WTC11 (cell line): ENCODE measurements at regions not wholly inside any gene's neighbourhood (a gene's known extent, or its start where the extent isn't known, plus 50 kb on each side); places are given as distances from the start of the nearest gene placed in this dataset.

Experiments used
- ATAC-seq: fragments of 200-7000 bp; cut with Tn5 transposase; 2 replicates; pipeline ENCODE4 v1.10.0; 2021; ENCODE audit warnings: mild to moderate bottlenecking, moderate library complexity
- CTCF ChIA-PET: fragments of 300-600 bp; sonication (Branson Sonifier 250); formaldehyde crosslinking; loops from one replicate; lab custom pipeline; 2021; ENCODE audit warnings: antibody characterized with exemption; lab: Charles Lee
- POLR2A ChIA-PET: fragments of 350-600 bp; sonication (Branson Sonifier 250); formaldehyde crosslinking; loops from one replicate; lab custom pipeline; 2021; ENCODE audit warnings: antibody characterized with exemption; lab: Charles Lee
- DNase-seq: peaks from one replicate; pipeline ENCODE4 v3.0.0; 2021; ENCODE audit warnings: low spot score
- H3K27ac Mint-ChIP-seq: 2 replicates; pipeline ENCODE4 v1.8.0; 2021; ENCODE audit warnings: mixed read lengths
- H3K27me3 Mint-ChIP-seq: 2 replicates; pipeline ENCODE4 v1.8.0; 2021; ENCODE audit warnings: low read depth, mild to moderate bottlenecking, moderate library complexity, mixed read lengths
- H3K36me3 Mint-ChIP-seq: 2 replicates; pipeline ENCODE4 v1.8.0; 2021; ENCODE audit warnings: mixed read lengths
- H3K4me1 Mint-ChIP-seq: 2 replicates; pipeline ENCODE4 v1.8.0; 2022; ENCODE audit warnings: mixed read lengths
- H3K4me3 Mint-ChIP-seq: 2 replicates; pipeline ENCODE4 v1.8.0; 2021; ENCODE audit warnings: mild to moderate bottlenecking, moderate library complexity, mixed read lengths
- H3K9me3 Mint-ChIP-seq: 2 replicates; pipeline ENCODE4 v1.8.0; 2021; ENCODE audit warnings: mixed read lengths
- EMX1 ChIP-seq: fragments of 250-450 bp; sonication (Bioruptor Pico); IDR thresholded peaks from 2 replicates; pipeline ENCODE4 v1.8.0; 2021; ENCODE audit warnings: mild to moderate bottlenecking
- FOXJ3 ChIP-seq: sonication (generic); formaldehyde crosslinking; IDR thresholded peaks from 2 replicates; pipeline ENCODE4 v1.9.0; 2021; ENCODE audit warnings: missing genetic modification reagents, mild to moderate bottlenecking, borderline replicate concordance
- GABPB1 ChIP-seq: sonication (generic); formaldehyde crosslinking; IDR thresholded peaks from 2 replicates; pipeline ENCODE4 v1.8.1; 2023; ENCODE audit warnings: mild to moderate bottlenecking, missing genetic modification reagents
- GTF2I ChIP-seq: fragments of 250-450 bp; sonication (Bioruptor Pico); conservative IDR thresholded peaks from 2 replicates; pipeline ENCODE4 v1.4.0; 2021; ENCODE audit warnings: mild to moderate bottlenecking
- MXD4 ChIP-seq: fragments of 250-450 bp; sonication (Bioruptor Pico); IDR thresholded peaks from 2 replicates; pipeline ENCODE4 v1.8.0; 2021; ENCODE audit warnings: mild to moderate bottlenecking, moderate library complexity, borderline replicate concordance
- MYBL2 ChIP-seq: sonication (generic); formaldehyde crosslinking; IDR thresholded peaks from 2 replicates; pipeline ENCODE4 v1.8.1; 2023; ENCODE audit warnings: mild to moderate bottlenecking, moderate library complexity, missing genetic modification reagents
- NFYB ChIP-seq: sonication (generic); formaldehyde crosslinking; conservative IDR thresholded peaks from 2 replicates; pipeline ENCODE4 v1.8.0; 2022; ENCODE audit warnings: low read depth, missing genetic modification reagents
- NR2C2 ChIP-seq: sonication (generic); formaldehyde crosslinking; IDR thresholded peaks from 2 replicates; pipeline ENCODE4 v1.8.0; 2022; ENCODE audit warnings: mild to moderate bottlenecking, missing genetic modification reagents
- TP53 ChIP-seq: sonication (generic); formaldehyde crosslinking; IDR thresholded peaks from 2 replicates; pipeline ENCODE4 v1.8.1; 2023; ENCODE audit warnings: mild to moderate bottlenecking, missing genetic modification reagents
- ZNF232 ChIP-seq: sonication (generic); formaldehyde crosslinking; IDR thresholded peaks from 2 replicates; pipeline ENCODE4 v1.8.0; 2022; ENCODE audit warnings: mild to moderate bottlenecking, missing genetic modification reagents
- TF ChIP-seq, protein P1 (sequence below): sonication (generic); formaldehyde crosslinking; IDR thresholded peaks from 2 replicates; pipeline ENCODE4 v1.8.0; 2023; ENCODE audit warnings: mild to moderate bottlenecking, missing genetic modification reagents
- TF ChIP-seq, protein P2 (sequence below): sonication (generic); formaldehyde crosslinking; IDR thresholded peaks from 2 replicates; pipeline ENCODE4 v1.8.0; 2022; ENCODE audit warnings: mild to moderate bottlenecking, missing genetic modification reagents
- TF ChIP-seq, protein P3 (sequence below): sonication (generic); formaldehyde crosslinking; IDR thresholded peaks from 2 replicates; pipeline ENCODE4 v1.8.1; 2023; ENCODE audit warnings: mild to moderate bottlenecking, missing genetic modification reagents, moderate library complexity
- TF ChIP-seq, protein P4 (sequence below): sonication (generic); formaldehyde crosslinking; IDR thresholded peaks from 2 replicates; pipeline ENCODE4 v1.8.1; 2022; ENCODE audit warnings: mild to moderate bottlenecking, missing genetic modification reagents, moderate library complexity, borderline replicate concordance
- TF ChIP-seq, protein P5 (sequence below): sonication (generic); formaldehyde crosslinking; IDR thresholded peaks from 2 replicates; pipeline ENCODE4 v1.8.1; 2023; ENCODE audit warnings: mild to moderate bottlenecking, moderate library complexity, missing genetic modification reagents
- TF ChIP-seq, protein P6 (sequence below): sonication (generic); formaldehyde crosslinking; IDR thresholded peaks from 2 replicates; pipeline ENCODE4 v1.8.0; 2022; ENCODE audit warnings: mild to moderate bottlenecking, missing genetic modification reagents

DNA sequence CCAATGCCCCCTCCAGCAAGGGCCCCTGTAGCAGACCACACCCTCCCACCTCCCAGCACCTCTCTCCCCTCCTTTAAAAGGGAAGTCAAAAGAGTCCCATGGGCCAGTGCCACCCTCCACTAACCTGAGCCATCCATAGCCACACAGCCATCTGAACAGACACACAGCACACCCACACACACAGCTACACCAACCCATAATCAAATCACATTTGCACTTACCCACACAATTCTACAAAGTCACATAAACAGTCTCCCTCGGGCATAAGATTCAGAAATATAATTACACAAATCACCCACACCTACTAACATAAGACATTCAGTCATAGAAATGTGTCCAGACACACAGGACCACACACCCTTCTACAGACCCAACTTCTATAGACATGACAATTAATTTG is 96.3 kb downstream of the HIF1AN start (continued):
- TF ChIP-seq, protein P1, sequence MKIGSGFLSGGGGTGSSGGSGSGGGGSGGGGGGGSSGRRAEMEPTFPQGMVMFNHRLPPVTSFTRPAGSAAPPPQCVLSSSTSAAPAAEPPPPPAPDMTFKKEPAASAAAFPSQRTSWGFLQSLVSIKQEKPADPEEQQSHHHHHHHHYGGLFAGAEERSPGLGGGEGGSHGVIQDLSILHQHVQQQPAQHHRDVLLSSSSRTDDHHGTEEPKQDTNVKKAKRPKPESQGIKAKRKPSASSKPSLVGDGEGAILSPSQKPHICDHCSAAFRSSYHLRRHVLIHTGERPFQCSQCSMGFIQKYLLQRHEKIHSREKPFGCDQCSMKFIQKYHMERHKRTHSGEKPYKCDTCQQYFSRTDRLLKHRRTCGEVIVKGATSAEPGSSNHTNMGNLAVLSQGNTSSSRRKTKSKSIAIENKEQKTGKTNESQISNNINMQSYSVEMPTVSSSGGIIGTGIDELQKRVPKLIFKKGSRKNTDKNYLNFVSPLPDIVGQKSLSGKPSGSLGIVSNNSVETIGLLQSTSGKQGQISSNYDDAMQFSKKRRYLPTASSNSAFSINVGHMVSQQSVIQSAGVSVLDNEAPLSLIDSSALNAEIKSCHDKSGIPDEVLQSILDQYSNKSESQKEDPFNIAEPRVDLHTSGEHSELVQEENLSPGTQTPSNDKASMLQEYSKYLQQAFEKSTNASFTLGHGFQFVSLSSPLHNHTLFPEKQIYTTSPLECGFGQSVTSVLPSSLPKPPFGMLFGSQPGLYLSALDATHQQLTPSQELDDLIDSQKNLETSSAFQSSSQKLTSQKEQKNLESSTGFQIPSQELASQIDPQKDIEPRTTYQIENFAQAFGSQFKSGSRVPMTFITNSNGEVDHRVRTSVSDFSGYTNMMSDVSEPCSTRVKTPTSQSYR (CRISPR knock-in tag) = no peak
- no peak for TF ChIP-seq NR2C2 (CRISPR knock-in tag)
- no peak for TF ChIP-seq ZNF232 (CRISPR knock-in tag)
- TF ChIP-seq MXD4 = no peak
- TF ChIP-seq, protein P2, sequence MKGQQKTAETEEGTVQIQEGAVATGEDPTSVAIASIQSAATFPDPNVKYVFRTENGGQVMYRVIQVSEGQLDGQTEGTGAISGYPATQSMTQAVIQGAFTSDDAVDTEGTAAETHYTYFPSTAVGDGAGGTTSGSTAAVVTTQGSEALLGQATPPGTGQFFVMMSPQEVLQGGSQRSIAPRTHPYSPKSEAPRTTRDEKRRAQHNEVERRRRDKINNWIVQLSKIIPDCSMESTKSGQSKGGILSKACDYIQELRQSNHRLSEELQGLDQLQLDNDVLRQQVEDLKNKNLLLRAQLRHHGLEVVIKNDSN = no peak
- TF ChIP-seq, protein P3, sequence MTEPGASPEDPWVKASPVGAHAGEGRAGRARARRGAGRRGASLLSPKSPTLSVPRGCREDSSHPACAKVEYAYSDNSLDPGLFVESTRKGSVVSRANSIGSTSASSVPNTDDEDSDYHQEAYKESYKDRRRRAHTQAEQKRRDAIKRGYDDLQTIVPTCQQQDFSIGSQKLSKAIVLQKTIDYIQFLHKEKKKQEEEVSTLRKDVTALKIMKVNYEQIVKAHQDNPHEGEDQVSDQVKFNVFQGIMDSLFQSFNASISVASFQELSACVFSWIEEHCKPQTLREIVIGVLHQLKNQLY (CRISPR knock-in tag) = no peak
- TF ChIP-seq, all 79 proteins: peak for 0

DNA sequence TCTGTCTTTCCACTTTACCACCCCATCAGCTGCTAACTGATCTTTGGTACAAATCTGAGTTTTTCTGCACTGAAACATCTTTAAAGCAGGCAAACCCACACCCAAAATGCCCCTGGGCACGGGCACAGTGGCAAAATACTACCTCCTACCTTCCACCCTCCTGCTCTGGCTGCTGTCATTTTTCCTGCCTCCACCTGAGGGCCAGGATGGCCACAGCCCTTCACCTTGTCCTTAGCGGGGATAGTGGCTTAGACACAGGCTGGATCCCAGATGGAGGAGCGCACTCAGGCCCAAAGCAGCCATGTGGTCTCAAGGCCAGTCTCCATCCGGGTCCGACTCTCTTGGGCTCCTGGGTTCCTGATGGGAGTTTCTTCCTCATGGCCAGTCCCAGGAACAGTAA is 98.3 kb downstream of the HIF1AN start:
- CTCF ChIA-PET = no interaction called here
- DNase-seq = no peak
- no peaks in the 10 kb centered on the region for H3K9me3 Mint-ChIP-seq
- TF ChIP-seq MYBL2 (CRISPR knock-in tag) = no peak
- TF ChIP-seq, protein P4, sequence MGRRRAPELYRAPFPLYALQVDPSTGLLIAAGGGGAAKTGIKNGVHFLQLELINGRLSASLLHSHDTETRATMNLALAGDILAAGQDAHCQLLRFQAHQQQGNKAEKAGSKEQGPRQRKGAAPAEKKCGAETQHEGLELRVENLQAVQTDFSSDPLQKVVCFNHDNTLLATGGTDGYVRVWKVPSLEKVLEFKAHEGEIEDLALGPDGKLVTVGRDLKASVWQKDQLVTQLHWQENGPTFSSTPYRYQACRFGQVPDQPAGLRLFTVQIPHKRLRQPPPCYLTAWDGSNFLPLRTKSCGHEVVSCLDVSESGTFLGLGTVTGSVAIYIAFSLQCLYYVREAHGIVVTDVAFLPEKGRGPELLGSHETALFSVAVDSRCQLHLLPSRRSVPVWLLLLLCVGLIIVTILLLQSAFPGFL = no peak
- no peak for TF ChIP-seq EMX1 (CRISPR knock-in tag)
- no peak for TF ChIP-seq NFYB
- TF ChIP-seq, all 79 proteins: peak for 0
- Mint-ChIP-seq H3K27ac (no peak overlapping the region), H3K27me3 (peaks cover 7% of the 10 kb centered on the region), H3K4me3 (no peak overlapping the region), H3K36me3 (no peaks in the 10 kb centered on the region), H3K4me1 (peaks cover 18% of the 10 kb centered on the region)
- POLR2A ChIA-PET = no interaction called here
- ATAC-seq = peak; percentile 54

DNA sequence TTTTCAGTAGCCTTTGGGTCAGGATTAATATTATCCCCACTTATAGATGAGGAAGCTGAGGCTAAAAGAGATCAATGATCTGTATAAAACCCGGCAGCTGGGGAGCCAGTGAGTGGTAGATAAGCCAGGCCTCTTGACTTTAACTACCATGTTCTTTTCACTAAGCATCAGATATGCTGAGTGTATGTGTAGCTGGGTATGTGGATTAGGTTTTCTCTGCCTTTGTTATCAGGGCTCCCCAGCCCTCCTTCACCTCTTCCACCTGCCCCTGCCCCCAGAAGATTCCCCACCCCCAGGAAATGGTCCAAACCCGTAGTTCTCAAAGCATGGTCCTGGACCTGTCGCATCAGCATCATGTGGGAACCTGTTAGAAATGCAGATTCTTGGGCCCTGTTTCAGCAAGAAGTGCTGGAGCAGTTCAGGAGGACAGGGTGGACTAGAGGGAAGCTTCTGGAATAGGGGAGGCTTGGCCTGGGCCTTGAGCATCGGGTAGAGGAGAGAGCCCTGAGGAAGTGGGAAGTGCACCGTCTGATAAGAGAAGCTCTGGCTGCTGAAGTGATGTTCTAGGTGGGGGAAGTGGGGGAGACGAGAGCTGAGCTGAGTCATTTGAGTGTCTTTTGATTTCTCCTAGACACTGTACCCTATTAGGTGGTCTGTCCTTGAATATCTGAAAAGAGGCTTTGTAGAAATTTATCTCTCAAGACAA is 101.3 kb downstream of the HIF1AN start:
- Mint-ChIP-seq H3K36me3 (no peaks in the 10 kb centered on the region), H3K9me3 (peaks cover 3% of the 10 kb centered on the region; the same call in 1 of the 2 replicates), H3K27ac (no peak overlapping the region), H3K4me3 (no peak overlapping the region), H3K4me1 (peaks cover 27% of the 10 kb centered on the region), H3K27me3 (peaks cover 14% of the 10 kb centered on the region)
- POLR2A ChIA-PET = no interaction called here
- ATAC-seq (no peak), DNase-seq (no peak)
- TF ChIP-seq, protein P5, sequence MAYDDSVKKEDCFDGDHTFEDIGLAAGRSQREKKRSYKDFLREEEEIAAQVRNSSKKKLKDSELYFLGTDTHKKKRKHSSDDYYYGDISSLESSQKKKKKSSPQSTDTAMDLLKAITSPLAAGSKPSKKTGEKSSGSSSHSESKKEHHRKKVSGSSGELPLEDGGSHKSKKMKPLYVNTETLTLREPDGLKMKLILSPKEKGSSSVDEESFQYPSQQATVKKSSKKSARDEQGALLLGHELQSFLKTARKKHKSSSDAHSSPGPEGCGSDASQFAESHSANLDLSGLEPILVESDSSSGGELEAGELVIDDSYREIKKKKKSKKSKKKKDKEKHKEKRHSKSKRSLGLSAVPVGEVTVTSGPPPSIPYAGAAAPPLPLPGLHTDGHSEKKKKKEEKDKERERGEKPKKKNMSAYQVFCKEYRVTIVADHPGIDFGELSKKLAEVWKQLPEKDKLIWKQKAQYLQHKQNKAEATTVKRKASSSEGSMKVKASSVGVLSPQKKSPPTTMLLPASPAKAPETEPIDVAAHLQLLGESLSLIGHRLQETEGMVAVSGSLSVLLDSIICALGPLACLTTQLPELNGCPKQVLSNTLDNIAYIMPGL = no peak
- TF ChIP-seq GTF2I = no peak
- CTCF ChIA-PET = interaction anchor here (0.5 to 3.0 kb wide), 23 partner anchors 12 to 361 kb away, joined by 3 to 37 read pairs (median 5); no protein-coding TSS in a partner anchor

DNA sequence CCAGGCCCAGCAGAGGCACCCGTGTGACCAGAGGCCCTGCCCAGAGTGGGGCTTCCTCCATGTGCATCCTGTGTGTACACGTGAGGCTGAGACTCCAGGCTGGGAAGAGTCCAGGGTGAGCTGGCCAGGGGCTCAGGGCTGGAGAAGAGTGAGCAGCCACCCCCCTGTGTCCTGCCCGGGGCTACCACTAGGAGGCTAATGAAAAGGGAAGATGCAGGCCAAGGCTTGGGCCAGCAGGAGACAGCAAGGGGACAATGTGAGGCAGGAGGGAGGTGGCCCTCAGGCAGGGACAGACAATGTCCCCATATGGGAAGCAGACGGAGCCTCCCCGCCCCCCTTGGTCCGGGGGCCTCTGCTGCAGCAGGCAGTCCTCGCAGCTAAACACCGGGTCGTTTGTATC is 102.0 kb downstream of the HIF1AN start:
- H3K36me3 Mint-ChIP-seq = no peaks in the 10 kb centered on the region
- H3K4me1 Mint-ChIP-seq = peaks cover 35% of the 10 kb centered on the region
- CTCF ChIA-PET = interaction anchor here (0.5 to 3.0 kb wide), 29 partner anchors 10 to 360 kb away, joined by 3 to 37 read pairs (median 4); partner anchors contain the start of gene HIF1AN
- peaks cover 14% of the 10 kb centered on the region for H3K27me3 Mint-ChIP-seq
- POLR2A ChIA-PET = no interaction called here
- peak; percentile 88 for ATAC-seq
- H3K4me3 Mint-ChIP-seq = peak overlapping the region; percentile 29
- DNase-seq = peak; percentile 87
- H3K9me3 Mint-ChIP-seq = peaks cover 3% of the 10 kb centered on the region; the same call in 1 of the 2 replicates
- no peak overlapping the region for H3K27ac Mint-ChIP-seq
- TF ChIP-seq, protein P2 = no peak
- TF ChIP-seq GABPB1 (CRISPR knock-in tag) (no peak), NFYB (no peak), TP53 (CRISPR knock-in tag) (0 out of 2 replicates have a peak, but pooled peaks have one; percentile 43), FOXJ3 (CRISPR knock-in tag) (no peak)
- TF ChIP-seq, protein P5 = no peak
- TF ChIP-seq, protein P6, sequence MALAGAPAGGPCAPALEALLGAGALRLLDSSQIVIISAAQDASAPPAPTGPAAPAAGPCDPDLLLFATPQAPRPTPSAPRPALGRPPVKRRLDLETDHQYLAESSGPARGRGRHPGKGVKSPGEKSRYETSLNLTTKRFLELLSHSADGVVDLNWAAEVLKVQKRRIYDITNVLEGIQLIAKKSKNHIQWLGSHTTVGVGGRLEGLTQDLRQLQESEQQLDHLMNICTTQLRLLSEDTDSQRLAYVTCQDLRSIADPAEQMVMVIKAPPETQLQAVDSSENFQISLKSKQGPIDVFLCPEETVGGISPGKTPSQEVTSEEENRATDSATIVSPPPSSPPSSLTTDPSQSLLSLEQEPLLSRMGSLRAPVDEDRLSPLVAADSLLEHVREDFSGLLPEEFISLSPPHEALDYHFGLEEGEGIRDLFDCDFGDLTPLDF (CRISPR knock-in tag) = no peak
- TF ChIP-seq, protein P4 = no peak
